NCI-H2029 treated with DMSO at 0.1 percent for 48 hours (cell line): ENCODE measurements at regions not wholly inside any gene's neighbourhood (a gene's known extent, or its start where the extent isn't known, plus 50 kb on each side); places are given as distances from the start of the nearest gene placed in this dataset.

Source experiments
- DNase-seq: peaks from one replicate; lab custom pipeline; 2025; lab: John Stamatoyannopoulos, UW

- no peak for DNase-seq
Measured at GRCh38 chr2:19035238-19035637, 323.2 kb downstream of the OSR1 start.

GRCh38 chr2:19033240-19033639, 325.2 kb downstream of the OSR1 start:
- no peak for DNase-seq

- DNase-seq = no peak
Measured at GRCh38 chr2:19031642-19032041, 326.8 kb downstream of the OSR1 start.

DNA sequence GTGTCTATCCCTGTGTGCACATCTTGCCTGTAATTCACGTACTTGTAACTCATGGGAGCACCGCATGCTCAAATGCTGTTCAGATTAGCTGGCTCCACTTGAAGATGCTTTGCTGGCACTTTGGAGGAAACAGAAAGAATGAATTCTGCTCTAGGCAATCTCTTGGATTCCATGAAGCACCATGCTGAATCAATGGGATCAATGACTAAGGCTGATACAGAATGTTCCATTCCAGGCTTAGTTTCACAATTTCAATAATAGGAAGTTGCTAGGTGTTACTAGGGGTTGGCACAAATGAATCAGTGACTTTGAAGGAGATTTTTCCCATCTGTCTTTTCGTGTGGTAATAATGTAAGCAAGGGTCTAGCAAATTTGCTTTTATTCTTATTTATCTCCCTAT, 328.8 kb downstream of the OSR1 start:
- no peak for DNase-seq

- no peak for DNase-seq
Measured at GRCh38 chr2:19028587-19029375, 329.6 kb downstream of the OSR1 start.

DNA sequence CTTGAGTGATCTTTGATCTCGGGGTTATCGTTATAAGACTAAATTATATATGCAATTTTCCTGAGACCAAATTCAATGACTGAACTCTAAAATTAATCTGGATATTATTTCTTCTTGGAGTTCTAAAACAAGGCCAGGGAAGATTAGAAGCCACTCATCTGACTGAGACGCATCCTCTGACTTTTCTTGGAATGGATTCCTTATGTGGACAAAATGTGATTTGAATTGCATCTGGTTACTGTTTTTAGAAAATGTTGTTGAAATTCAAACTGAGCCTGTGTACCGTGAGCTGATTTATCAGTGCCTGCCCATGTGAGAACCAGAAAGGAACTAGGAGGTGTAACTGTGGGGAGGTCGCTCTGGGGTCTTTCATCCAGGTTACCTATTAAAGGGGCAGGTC, 330.8 kb downstream of the OSR1 start:
- no peak for DNase-seq

- no peak for DNase-seq
Measured at GRCh38 chr2:19026261-19026660, 332.2 kb downstream of the OSR1 start.

DNA sequence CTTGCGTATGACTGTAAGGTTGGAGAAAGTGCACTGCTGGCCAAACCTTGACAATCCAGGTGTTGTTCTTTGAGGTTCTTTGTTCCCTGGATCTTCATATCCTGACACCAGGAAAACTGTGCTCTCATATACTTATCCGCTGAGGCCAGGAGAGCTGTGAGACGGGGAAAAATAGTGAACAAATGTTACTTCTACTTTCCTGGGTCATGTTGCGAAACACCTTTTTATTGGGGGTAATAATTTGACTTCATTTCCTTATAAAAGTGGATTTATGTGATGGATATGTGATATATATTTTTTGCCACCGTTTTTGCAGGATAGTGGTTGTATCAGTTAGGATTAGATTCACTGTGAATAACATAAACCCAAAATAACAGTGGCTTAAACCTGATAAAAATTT, 336.1 kb downstream of the OSR1 start:
- DNase-seq = no peak

DNA sequence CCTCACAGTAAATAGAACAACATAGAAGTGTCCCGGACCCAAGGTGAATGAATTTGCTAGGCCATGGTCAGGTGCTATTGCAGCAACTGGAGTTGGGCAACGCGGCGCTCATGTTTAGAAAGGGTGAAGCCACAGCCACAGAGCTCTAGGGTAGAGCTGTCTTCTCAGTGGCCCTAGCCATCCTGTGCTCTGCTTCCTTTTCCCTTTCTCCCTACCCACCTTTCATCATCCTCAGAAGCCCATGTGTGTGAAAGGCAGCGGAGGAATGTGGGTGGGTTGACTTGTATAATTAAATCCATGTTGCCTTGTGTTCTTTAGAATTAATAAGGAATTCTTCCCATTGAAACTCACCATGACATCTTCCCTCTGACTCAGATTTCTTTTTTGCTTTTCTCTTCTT, 336.7 kb downstream of the OSR1 start:
- no peak for DNase-seq

DNA sequence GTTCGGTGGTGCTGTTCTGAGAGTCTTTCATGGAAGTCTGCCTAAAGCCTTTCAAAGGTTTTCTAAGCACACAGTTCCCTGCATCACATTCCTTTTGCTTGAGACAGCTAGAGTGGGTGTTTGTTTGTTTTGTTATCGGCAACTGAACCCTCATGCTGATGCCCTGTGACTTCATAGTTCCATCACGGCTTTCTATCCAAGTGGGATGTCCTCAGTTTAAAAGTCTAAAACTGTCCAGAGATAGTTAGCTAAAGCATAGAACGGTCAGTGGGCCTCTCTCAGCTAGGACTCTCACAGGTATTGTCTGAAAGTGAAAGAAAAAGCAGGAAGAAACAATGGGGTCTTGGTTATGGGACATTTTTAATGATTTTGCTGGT, 337.3 kb downstream of the OSR1 start:
- DNase-seq = no peak

GRCh38 chr2:19020144-19021099, 338.0 kb downstream of the OSR1 start:
- no peak for DNase-seq

DNA sequence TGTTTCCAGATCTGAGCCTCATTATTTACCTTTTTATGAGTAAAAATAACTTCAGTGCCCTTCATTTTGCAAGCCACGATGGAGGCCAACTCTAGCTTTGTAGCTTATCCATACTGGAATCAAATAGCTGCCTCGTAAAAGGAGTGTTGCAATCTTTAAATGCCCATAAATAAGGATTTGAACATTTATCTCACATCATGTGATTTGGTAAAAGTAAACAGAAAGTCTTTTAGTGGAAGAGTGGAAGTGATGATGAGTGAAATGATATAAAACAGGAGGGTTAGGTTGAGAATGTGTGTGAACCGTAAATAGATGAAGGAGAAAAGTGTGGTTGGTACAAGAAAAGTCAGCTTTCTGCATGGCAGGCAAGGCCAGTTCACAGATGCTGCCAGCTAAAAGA, 348.9 kb downstream of the OSR1 start:
- DNase-seq = no peak

DNA sequence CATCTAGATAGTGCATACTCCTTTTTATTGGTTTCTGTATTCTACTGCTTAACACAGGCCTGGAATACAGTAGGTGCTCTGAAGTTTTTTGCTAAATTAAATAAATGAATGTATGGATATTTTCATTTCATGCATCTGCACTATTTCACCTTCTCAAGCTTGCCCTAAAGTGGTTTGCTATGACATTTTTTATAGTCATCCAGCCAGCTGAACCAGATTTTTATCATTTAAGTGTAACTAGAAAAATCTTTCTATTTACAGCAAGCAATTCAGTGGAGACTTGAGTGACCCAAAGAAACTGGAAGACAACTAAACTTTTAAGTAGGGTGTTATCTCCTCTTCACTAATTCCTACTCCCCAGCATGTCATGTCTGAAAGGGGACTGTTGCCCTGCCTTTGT, 354.9 kb downstream of the OSR1 start:
- DNase-seq = no peak

DNA sequence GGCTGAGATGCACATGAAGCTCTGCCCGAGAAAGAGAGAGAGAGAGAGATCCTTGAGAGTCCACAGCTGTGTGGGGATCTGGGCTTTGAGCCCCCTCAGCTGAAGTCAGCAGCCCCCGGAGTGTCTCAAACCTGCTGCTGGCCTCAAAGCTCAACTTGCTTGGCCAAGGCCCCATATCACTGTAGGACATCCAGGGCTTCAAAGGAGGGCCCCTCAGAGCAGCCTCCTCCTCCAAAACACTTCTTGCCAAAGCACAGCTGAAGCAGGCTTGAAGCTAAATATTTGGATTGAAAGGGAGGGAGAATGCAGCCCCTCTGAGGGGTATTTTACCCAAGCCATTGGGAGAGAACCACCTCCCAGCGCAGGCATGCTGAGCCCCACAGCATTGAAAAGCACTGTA, 357.6 kb downstream of the OSR1 start:
- no peak for DNase-seq

GRCh38 chr2:18999198-18999597, 359.2 kb downstream of the OSR1 start:
- no peak for DNase-seq

DNA sequence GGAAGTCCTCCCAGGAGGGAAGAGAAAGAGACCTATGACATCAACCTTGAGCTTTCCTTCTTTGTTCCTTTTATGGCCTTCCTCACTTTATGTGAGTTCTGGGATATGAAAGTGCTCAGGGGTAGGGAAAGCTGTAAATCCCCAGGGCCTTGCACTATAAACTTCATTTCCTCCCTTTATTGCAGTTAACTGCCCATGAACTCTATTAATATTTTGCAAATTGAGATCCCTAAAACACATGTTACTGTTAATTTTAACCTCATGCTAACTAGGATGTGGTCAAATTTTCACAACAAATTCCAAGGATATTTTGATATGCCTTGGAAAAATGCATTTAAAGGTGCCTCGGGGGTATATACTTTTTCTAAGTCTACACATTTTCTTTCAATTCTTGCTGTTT, 359.9 kb downstream of the OSR1 start:
- no peak for DNase-seq

DNA sequence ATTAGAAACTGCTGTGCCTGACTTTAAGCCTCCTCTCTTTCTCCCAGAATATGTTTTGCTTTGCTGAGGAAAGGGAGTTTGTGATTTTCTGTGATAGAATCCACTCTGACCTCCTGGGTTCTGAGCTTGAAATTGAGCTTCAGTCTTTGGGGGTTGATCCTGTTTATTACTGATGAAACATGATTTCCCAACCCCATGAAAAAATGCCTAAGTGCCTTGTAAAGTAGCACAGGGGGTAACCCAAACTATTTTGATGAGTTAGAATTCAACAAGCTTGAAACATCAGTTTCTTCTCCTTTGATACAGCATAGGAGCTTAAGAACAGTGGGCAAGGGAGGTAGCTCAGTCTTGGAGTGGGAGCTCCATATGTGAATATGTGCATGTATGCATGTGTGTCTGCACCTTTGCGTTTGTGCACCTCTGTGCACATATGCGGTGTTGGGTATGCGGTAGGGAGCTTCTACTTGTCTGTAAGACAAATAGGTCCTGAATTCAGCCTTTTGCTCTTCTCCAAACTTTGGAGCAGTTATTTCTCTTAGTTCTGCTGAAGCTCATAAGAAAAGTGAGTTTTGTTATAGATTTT, 364.6 kb downstream of the OSR1 start:
- DNase-seq = no peak

DNA sequence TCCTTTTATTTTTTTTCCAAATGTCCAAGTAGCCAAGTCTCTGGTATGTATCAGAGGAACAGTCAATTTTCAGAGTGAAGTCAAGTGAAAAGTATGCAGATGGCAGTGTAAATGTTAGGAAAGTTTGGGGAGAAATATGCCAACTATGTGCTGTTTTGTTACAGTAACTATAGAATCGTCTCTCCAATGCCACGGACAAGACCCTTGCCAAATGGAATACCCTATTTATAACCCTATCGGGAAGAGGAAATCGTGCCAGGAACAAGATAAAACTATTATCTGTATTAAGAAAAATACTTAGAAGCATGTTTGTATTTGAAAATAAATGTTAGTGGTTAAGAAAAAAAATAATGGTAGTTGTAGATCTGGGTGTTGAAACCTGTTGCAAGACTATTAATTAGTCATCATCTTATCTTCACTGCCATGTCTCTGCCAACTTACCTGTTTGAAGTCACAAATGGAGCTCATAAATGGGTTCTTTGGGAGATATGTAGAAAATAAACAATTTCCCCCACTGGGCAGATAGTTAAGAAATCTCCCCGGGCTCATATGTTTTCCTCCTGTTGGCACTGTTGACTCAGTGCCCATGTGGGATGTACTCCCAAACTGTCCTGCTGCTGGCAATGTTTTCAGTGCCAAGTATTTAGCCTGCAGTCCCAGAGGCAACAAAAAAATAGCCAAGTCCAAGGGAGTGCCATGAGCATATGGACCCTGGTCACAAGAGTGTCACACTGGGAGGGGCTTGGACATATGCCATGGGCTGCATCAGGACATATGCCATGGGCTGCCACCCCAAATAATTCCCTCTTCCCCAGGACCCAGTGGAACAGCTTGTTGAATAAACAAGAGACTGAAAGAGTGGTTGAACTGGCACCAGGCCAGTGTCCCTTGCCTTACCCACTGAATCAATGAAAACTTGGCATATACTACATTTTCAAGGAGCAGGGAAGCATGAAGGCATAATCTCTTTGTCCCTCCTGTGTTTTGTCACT, 366.9 kb downstream of the OSR1 start:
- DNase-seq = peak; percentile 84

DNA sequence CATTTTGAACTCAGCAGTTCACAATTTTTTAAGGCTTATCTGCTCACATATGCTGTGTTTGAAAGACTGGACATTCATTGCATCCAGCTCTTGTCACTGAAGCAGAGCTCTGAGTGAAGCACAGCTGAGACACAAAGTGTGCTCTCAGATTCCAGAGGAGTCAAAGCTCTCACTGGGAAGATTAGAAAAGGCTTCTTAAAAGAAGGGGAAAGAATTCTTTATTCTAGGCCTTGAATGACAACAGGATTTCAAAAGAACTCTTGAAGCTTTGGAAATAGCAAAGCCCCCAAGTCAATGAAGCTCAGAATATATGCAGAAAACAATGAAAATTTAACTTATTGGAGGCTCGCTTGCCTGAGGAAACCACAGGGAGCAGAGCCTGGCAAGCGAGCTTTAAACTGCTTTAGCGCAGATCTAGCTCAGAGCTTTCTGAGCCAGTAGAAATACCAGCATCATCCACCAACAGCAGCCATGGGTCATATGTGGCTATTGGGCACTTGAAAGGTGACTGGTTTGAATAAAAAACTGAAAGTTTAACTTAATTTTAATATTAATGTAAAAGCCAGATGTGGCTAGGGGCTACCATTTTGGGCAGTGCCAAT, 369.7 kb downstream of the OSR1 start:
- DNase-seq = no peak

DNA sequence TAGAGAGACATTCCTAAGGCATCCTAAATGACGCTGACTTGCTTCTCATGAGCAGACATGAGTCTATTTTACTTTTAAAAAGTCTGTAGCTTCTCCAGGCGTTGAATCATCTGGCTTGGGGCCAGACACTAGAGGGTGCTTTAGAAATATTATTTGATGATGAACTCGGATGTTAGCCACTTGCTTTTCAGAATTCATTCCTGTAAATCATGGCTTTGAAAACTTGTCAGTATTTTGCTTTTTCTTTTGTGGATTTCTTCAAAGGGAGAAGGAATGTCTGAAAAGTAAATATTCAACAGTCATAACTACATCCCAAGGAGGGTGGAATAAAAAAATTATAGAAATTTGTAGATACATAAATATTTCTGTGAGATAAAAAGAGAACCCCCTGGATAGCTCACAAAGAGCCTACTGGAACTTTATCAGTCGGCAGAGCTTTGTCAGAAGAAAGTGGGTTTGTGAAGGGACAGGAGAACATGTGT, 370.8 kb downstream of the OSR1 start:
- DNase-seq = peak; percentile 20

- DNase-seq = no peak
Measured at GRCh38 chr2:18987016-18987415, 371.4 kb downstream of the OSR1 start.
